ENCODE measurements at regions not wholly inside any gene's neighbourhood (a gene's known extent, or its start where the extent isn't known, plus 50 kb on each side); places are given as distances from the start of the nearest gene placed in this dataset.
A peak's percentile ranks its signal among the peaks of the same experiment; 100 is the strongest.

GRCh38 chr4:113822555-113823290 lies 61.2 kb upstream of the CAMK2D start:
- no peak for TF ChIP-seq TCF12 (IDR thresholded peaks at IDR 0.05; ENCODE audit: low read depth, low read length)
- peak; percentile 95 for TF ChIP-seq MTA2 (IDR thresholded peaks at IDR 0.05; ENCODE audit: low read depth)
- TF ChIP-seq SP1 (IDR thresholded peaks at IDR 0.05; ENCODE audit: low read depth, low read length), result no peak
- no peak for TF ChIP-seq CTCF (IDR thresholded peaks at IDR 0.05 in 2 of 3, conservative IDR thresholded peaks at IDR 0.05 in 1 of 3; ENCODE audit: control insufficient read depth in 2 of 3, extremely low read depth in 1 of 3, insufficient read depth in 1 of 3, low read depth in 3 of 3, low read length in 3 of 3)
